GM18909 (cell line): ENCODE measurements at regions not wholly inside any gene's neighbourhood (a gene's known extent, or its start where the extent isn't known, plus 50 kb on each side); places are given as distances from the start of the nearest gene placed in this dataset.
"Not testable (repeated sequence)": the region's sequence is repeated elsewhere in the genome, so short reads cannot be mapped to it uniquely, and the experiment has no call there.

ENCODE experiments used
- ATAC-seq: cut with Tn5 transposase; IDR thresholded peaks from one replicate; pipeline ENCODE4 v1.9.1; 2021; ENCODE audit warnings: mild to moderate bottlenecking; ENCODE audit not compliant: unreplicated experiment, poor library complexity

DNA sequence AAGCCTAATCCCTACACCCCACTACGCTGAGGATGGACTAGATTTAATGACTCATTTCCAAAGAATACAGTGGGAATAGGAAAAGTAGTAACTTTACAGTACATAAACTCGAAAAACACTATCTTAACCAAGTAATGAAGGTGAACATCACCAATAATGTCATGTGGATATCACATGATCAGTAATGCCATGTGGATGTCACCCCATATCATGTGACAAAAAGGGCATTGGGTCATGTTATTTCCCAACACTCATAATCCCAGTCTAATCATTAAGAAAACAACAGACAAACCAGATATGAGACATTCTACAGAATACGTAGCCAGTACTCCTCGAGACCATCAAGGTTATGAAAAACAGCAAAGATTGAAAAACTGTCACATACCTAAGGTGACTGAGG lies 667.3 kb upstream of the CRIM1 start:
- no peak for ATAC-seq

- ATAC-seq, result no peak
These were observed 703.8 kb upstream of the CRIM1 start for GRCh38 chr2:35651688-35652323.

- ATAC-seq, result no peak
These were observed 740.9 kb upstream of the CRIM1 start for GRCh38 chr2:35614640-35615039.

- no peak for ATAC-seq
These were observed 749.2 kb upstream of the CRIM1 start for GRCh38 chr2:35606394-35606793.

GRCh38 chr2:35598310-35598709 lies 757.3 kb upstream of the CRIM1 start:
- ATAC-seq, result no peak

DNA sequence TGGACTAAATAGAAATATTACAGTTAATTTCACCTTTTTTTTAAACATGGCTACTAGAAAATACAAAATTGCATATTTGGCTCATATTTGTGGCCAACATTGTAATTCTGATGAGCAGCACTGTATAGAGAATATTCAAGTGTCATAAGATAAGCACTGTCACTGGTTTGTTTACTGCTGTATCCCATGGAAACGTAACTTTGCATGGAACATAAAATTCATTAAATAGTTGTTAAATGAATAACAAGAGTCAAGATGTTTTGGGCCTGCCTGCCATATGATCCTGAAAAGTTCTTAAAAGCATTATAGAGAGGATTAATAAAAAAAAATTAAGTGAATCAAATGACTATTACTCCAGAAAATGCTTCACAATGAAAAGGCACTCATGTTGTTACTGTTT lies 763.7 kb upstream of the CRIM1 start:
- no peak for ATAC-seq

DNA sequence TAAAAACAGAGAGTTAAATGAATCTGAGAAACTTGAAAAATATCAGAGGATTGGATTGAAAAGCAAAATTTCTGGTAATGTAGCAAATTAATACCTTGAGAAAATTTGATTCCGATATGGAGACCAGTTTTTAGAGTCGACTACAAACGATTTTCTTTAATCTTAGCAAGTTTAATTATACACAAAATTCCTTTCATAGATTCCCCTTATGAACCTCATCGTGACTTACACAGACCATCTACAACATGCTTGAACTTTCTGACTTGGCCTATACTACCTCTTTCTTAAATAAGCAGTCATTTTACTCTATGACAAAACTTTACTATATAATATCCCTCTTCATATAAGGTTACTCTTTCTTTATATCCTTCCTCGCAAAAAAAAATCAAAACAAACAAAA lies 769.6 kb upstream of the CRIM1 start:
- ATAC-seq, result no peak

- no peak for ATAC-seq
These were observed 772.9 kb upstream of the CRIM1 start for GRCh38 chr2:35582637-35583036.

GRCh38 chr2:35580956-35581355 lies 774.6 kb upstream of the CRIM1 start:
- ATAC-seq, result no peak

DNA sequence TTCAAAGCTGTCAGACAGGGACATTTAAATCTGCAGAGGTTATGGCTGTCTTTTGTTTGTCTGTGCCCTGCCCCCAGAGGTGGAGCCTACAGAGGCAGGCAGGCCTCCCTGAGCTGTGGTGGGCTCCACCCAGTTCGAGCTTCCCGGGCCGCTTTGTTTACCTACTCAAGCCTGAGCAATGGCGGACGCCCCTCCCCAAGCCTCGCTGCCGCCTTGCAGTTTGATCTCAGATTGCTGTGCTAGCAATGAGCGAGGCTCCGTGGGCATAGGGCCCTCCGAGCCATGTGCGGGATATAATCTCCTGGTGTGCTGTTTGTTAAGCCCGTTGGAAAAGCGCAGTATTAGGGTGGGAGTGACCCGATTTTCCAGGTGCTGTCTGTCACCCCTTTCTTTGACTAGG lies 787.0 kb upstream of the CRIM1 start:
- ATAC-seq, result not testable (repeated sequence)

GRCh38 chr2:35562488-35562887 lies 793.1 kb upstream of the CRIM1 start:
- ATAC-seq, result no peak

DNA sequence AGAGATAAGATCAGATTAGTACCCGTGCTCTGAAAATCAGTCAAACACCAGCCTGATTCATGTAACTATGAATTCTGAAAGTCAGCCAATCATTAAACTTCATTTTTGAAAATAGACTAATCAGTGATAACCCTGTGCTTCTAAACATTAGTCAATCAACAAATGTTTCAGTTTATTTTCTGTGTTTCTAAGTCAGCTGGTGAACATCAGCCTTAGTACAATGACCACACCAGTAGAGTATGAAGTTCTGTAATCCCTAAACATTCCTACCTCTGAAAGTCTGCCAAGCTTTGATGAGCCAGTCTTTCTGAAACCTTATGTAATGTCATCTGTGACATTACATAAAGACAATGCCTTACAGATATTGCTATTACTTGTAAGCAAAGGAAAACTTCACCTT lies 807.4 kb upstream of the CRIM1 start:
- no peak for ATAC-seq

GRCh38 chr2:35545301-35545700 lies 810.3 kb upstream of the CRIM1 start:
- ATAC-seq, result no peak

- no peak for ATAC-seq
These were observed 816.8 kb upstream of the CRIM1 start for GRCh38 chr2:35538796-35539195.

- ATAC-seq, result no peak
These were observed 824.9 kb upstream of the CRIM1 start for GRCh38 chr2:35530615-35531135.

GRCh38 chr2:35526741-35527140 lies 828.8 kb upstream of the CRIM1 start:
- ATAC-seq, result no peak

DNA sequence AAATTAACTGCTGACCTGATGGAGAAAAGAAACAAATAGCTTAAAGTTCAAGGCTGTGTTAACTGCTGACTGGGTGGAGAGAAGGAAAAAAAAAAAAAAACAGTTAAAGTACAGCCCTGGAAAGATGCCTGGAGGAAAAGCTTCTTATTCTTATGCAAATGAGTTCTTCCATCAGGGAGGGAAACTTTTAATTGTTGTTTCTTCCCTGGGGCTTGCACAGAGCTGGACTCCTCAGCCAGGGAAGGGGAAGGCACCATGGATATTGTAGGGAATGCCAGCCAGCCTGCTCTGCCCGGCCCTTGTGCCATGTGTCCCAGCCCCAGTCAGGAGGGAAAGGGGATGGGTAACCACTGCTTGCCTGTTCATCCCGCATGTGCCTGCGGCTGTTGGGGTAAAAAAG lies 833.1 kb upstream of the CRIM1 start:
- no peak for ATAC-seq

GRCh38 chr2:35510636-35511035 lies 844.9 kb upstream of the CRIM1 start:
- no peak for ATAC-seq

GRCh38 chr2:35508601-35509000 lies 847.0 kb upstream of the CRIM1 start:
- ATAC-seq, result no peak

GRCh38 chr2:35504419-35504818 lies 851.2 kb upstream of the CRIM1 start:
- no peak for ATAC-seq

DNA sequence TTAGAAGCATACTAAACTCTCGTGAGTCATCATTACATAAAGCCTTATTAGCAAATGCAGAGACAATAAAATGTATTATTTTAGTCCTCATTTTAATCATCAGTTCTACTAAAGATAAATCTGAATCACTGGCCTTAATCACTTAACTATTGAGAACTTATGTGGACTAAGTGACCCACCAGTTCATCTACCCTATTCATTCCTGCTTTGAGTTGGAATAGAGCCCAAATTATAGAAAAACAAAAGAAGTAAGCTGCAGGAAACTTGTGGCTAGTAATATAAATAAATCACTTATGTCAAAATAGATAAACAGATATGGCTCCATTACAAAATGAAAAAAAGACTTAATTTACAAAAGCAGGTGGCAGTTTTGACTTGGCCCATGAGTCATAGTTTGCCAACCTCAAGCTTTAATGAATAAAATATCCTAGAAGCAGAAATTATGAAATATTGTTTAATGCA lies 851.8 kb upstream of the CRIM1 start:
- ATAC-seq, result no peak

- no peak for ATAC-seq
These were observed 852.3 kb upstream of the CRIM1 start for GRCh38 chr2:35503311-35503710.
